IMR-90 (cell line): ENCODE measurements at regions not wholly inside any gene's neighbourhood (a gene's known extent, or its start where the extent isn't known, plus 50 kb on each side); places are given as distances from the start of the nearest gene placed in this dataset.

ENCODE experiments used
- ATAC-seq: fragments of 200-7000 bp; cut with Tn5 transposase; 2 replicates; pipeline ENCODE4 v1.9.1; 2020; ENCODE audit warnings: low read depth, mild to moderate bottlenecking, moderate library complexity
- BruUV-seq: library from RNA; stranded (reverse); fragments of 400-500 nt; replicated peaks from 2 replicates; lab custom pipeline; 2021; lab: Mats Ljungman, UMichigan
- CTCF ChIA-PET: fragments of 300-600 bp; formaldehyde crosslinking; extraction: SDS; loops from one replicate; lab custom pipeline; 2021; ENCODE audit warnings: antibody characterized with exemption; lab: Yijun Ruan, JAX
- POLR2A ChIA-PET: fragments of 300-600 bp; sonication (Branson Sonifier 250); formaldehyde crosslinking; loops from one replicate; lab custom pipeline; 2022; ENCODE audit warnings: antibody characterized with exemption; ENCODE audit not compliant: unreplicated experiment; lab: Charles Lee
- DNase-seq: peaks from one replicate; pipeline ENCODE4 v3.0.0; 2013
- H2AFZ ChIP-seq: replicated peaks from 2 replicates; pipeline ENCODE3; 2013; ENCODE audit warnings: low read length, mild to moderate bottlenecking; ENCODE audit not compliant: poor library complexity
- H2AK5ac ChIP-seq: 2 replicates; pipeline ENCODE4 v1.6.1; 2013; ENCODE audit warnings: low read depth, low read length, inconsistent platforms
- H2AK9ac ChIP-seq: replicated peaks from 2 replicates; pipeline ENCODE3; 2013; ENCODE audit warnings: mild to moderate bottlenecking, low read depth, low read length, moderate library complexity; ENCODE audit not compliant: poor library complexity
- H2BK120ac ChIP-seq: 2 replicates; pipeline ENCODE4 v1.6.1; 2013; ENCODE audit warnings: low read depth, low read length, inconsistent platforms
- H2BK15ac ChIP-seq: 3 replicates; pipeline ENCODE4 v1.6.1; 2013; ENCODE audit warnings: low read depth, low read length, inconsistent platforms
- H2BK20ac ChIP-seq: 2 replicates; pipeline ENCODE4 v1.6.1; 2013; ENCODE audit warnings: low read depth, mild to moderate bottlenecking, inconsistent platforms, low read length, moderate library complexity
- H2BK5ac ChIP-seq: 2 replicates; pipeline ENCODE4 v1.6.1; 2013; ENCODE audit warnings: mild to moderate bottlenecking, low read depth, low read length, inconsistent platforms; ENCODE audit not compliant: poor library complexity, severe bottlenecking
- H3K14ac ChIP-seq: replicated peaks from 2 replicates; pipeline ENCODE4 v1.6.1; 2013; ENCODE audit warnings: low read depth, low read length, inconsistent platforms
- H3K18ac ChIP-seq: 2 replicates; pipeline ENCODE4 v1.6.1; 2013; ENCODE audit warnings: low read depth, low read length, control low read depth
- H3K23ac ChIP-seq: 2 replicates; pipeline ENCODE4 v1.6.1; 2013; ENCODE audit warnings: low read depth, low read length, inconsistent platforms
- H3K27ac ChIP-seq: 2 replicates; pipeline ENCODE4 v1.5.1; 2013; ENCODE audit warnings: mild to moderate bottlenecking, control low read depth, low read length; ENCODE audit not compliant: insufficient read depth
- H3K27me3 ChIP-seq: 2 replicates; pipeline ENCODE4 v1.6.1; 2013; ENCODE audit warnings: low read length; ENCODE audit not compliant: control insufficient read depth, insufficient read depth
- H3K36me3 ChIP-seq: 2 replicates; pipeline ENCODE4 v1.6.1; 2013; ENCODE audit warnings: low read length, mixed read lengths; ENCODE audit not compliant: control insufficient read depth, insufficient read depth
- H3K4ac ChIP-seq: 2 replicates; pipeline ENCODE4 v1.6.1; 2013; ENCODE audit warnings: low read depth, low read length, inconsistent platforms
- H3K4me1 ChIP-seq: 2 replicates; pipeline ENCODE4 v1.6.1; 2013; ENCODE audit warnings: low read length, mixed read lengths; ENCODE audit not compliant: control insufficient read depth, insufficient read depth
- H3K4me2 ChIP-seq: 2 replicates; pipeline ENCODE4 v1.6.1; 2013; ENCODE audit warnings: low read depth, mild to moderate bottlenecking, control low read depth, low read length, moderate library complexity
- H3K4me3 ChIP-seq: 2 replicates; pipeline ENCODE4 v1.5.1; 2013; ENCODE audit warnings: low read depth, mild to moderate bottlenecking, control low read depth, low read length, moderate library complexity; ENCODE audit not compliant: insufficient read depth
- H3K56ac ChIP-seq: 2 replicates; pipeline ENCODE4 v1.6.1; 2013; ENCODE audit warnings: low read length, inconsistent platforms; ENCODE audit not compliant: insufficient read depth; ENCODE audit errors: extremely low read depth
- H3K79me1 ChIP-seq, 2 experiments: 2 replicates each; pipeline ENCODE4 v1.6.1; 2013; ENCODE audit warnings: low read length in 2 of 2, inconsistent platforms in 1 of 2, low read depth in 1 of 2
- H3K9ac ChIP-seq: 2 replicates; pipeline ENCODE4 v1.6.1; 2013; ENCODE audit warnings: low read depth, low read length, control low read depth
- H3K9me1 ChIP-seq: 2 replicates; pipeline ENCODE4 v1.6.1; 2013; ENCODE audit warnings: low read length, inconsistent platforms; ENCODE audit not compliant: insufficient read depth
- H3K9me3 ChIP-seq: 2 replicates; pipeline ENCODE4 v1.6.1; 2013; ENCODE audit warnings: low read length; ENCODE audit not compliant: control insufficient read depth, insufficient read depth
- H4K20me1 ChIP-seq: 2 replicates; pipeline ENCODE4 v1.6.1; 2013; ENCODE audit warnings: low read length, inconsistent platforms; ENCODE audit not compliant: insufficient read depth
- H4K5ac ChIP-seq: 2 replicates; pipeline ENCODE4 v1.6.1; 2013; ENCODE audit warnings: mild to moderate bottlenecking, low read depth, low read length, control low read depth
- H4K8ac ChIP-seq, 2 experiments: 2 replicates each; pipeline ENCODE4 v1.6.1; 2013; ENCODE audit warnings: low read depth in 2 of 2, low read length in 2 of 2, control low read depth in 1 of 2, inconsistent platforms in 1 of 2
- H4K91ac ChIP-seq: 2 replicates; pipeline ENCODE4 v1.6.1; 2013; ENCODE audit warnings: low read depth, low read length, inconsistent platforms; ENCODE audit not compliant: insufficient read depth
- CHD1 ChIP-seq: IDR thresholded peaks from 2 replicates; pipeline ENCODE4 v1.6.1; 2012; ENCODE audit warnings: low read depth, low read length, improper control_type of control experiment
- MAFK ChIP-seq: IDR thresholded peaks from 2 replicates; pipeline ENCODE4 v1.6.1; 2012; ENCODE audit warnings: low read depth, low read length, improper control_type of control experiment
- MAZ ChIP-seq: IDR thresholded peaks from 2 replicates; pipeline ENCODE4 v1.6.1; 2012; ENCODE audit warnings: low read depth, mild to moderate bottlenecking, low read length, improper control_type of control experiment, moderate library complexity, borderline replicate concordance
- MXI1 ChIP-seq: IDR thresholded peaks from 2 replicates; pipeline ENCODE4 v1.6.1; 2012; ENCODE audit warnings: low read depth, mild to moderate bottlenecking, low read length, moderate library complexity, borderline replicate concordance
- NFE2L2 ChIP-seq: fragments of 150-350 bp; IDR thresholded peaks from 2 replicates; pipeline ENCODE4 v1.6.1; 2016; ENCODE audit warnings: low read depth, mild to moderate bottlenecking, low read length
- RAD21 ChIP-seq: IDR thresholded peaks from 2 replicates; pipeline ENCODE4 v1.6.1; 2012; ENCODE audit warnings: low read length, improper control_type of control experiment
- RCOR1 ChIP-seq: IDR thresholded peaks from 2 replicates; pipeline ENCODE4 v1.6.1; 2012; ENCODE audit warnings: mild to moderate bottlenecking, low read length, improper control_type of control experiment; ENCODE audit not compliant: insufficient replicate concordance
- RFX5 ChIP-seq: IDR thresholded peaks from 2 replicates; pipeline ENCODE4 v1.8.0; 2012; ENCODE audit warnings: low read depth, mild to moderate bottlenecking, low read length, moderate library complexity
- SMC3 ChIP-seq: fragments of 150-350 bp; IDR thresholded peaks from 2 replicates; pipeline ENCODE4 v1.6.1; 2016; ENCODE audit warnings: low read depth, mild to moderate bottlenecking, antibody characterized with exemption, low read length, moderate library complexity
- WGBS, 2 experiments: methylation state at CpG; one replicate each; pipeline versions ENCODE4 v1.1.5 to v1.1.7; 2013; ENCODE audit warnings: missing lambda C conversion rate in 2 of 2; ENCODE audit not compliant: insufficient read length in 1 of 2; ENCODE audit errors: extremely low coverage in 2 of 2; 5-methylcytosine and 5-hydroxymethylcytosine counted together
- dilution Hi-C: fragments of 300-500 bp; cut with HindIII; formaldehyde crosslinking; loops from one replicate; pipeline ENCODE4 v1.14.3; 2018; ENCODE audit warnings: low sequenced_read_pairs; ENCODE audit not compliant: unreplicated experiment
- in situ Hi-C: fragments of 300-500 bp; cut with MboI; formaldehyde crosslinking; loops from 3 replicates; pipeline ENCODE4 v1.14.3; 2019; ENCODE audit warnings: low sequenced_read_pairs, inconsistent platforms, mixed read lengths
- intact Hi-C: fragments of 100-400 bp; cut with micrococcal nuclease; formaldehyde crosslinking; loops from 2 replicates; pipeline ENCODE4 v1.10.0; 2022
- TF ChIP-seq, protein P1 (sequence below): fragments of 150-350 bp; IDR thresholded peaks from 2 replicates; pipeline ENCODE4 v1.6.1; 2017; ENCODE audit warnings: mild to moderate bottlenecking, antibody characterized with exemption, low read length, low read depth
- TF ChIP-seq, protein P2 (sequence below): conservative IDR thresholded peaks from 2 replicates; pipeline ENCODE4 v1.5.1; 2012; ENCODE audit warnings: mild to moderate bottlenecking, low read depth, low read length, improper control_type of control experiment

- DNase-seq: no peak
- Histone ChIP-seq H3K4me3 (no peak overlapping the region), H2AK5ac (no peak overlapping the region), H2BK15ac (no peak overlapping the region), H3K27me3 (no peaks in the 10 kb centered on the region), H4K20me1 (no peaks in the 10 kb centered on the region), H3K56ac (no peak overlapping the region), H2BK5ac (no peak overlapping the region), H3K9me3 (no peaks in the 10 kb centered on the region), H3K9me1 (peaks cover 2% of the 10 kb centered on the region; the same call in 1 of the 2 replicates), H2AK9ac (no peak overlapping the region), H3K23ac (no peak overlapping the region), H2AFZ (no peak overlapping the region), H2BK120ac (no peak overlapping the region), H3K18ac (no peak overlapping the region), H3K4ac (no peak overlapping the region), H4K5ac (no peak overlapping the region), H3K4me2 (no peak overlapping the region), H3K36me3 (no peaks in the 10 kb centered on the region), H4K91ac (no peak overlapping the region), H3K27ac (no peak overlapping the region), H2BK20ac (no peak overlapping the region), H4K8ac (no peak overlapping the region), H3K14ac (no peak overlapping the region), H3K79me1 (no peaks in the 10 kb centered on the region), H3K9ac (no peak overlapping the region), H3K4me1 (peaks cover 3% of the 10 kb centered on the region; the same call in 1 of the 2 replicates)
- no TSS peak for BruUV-seq
- TF ChIP-seq RAD21: no peak
- no peak for TF ChIP-seq NFE2L2
- no peak for TF ChIP-seq MAFK
- TF ChIP-seq RFX5: no peak
- TF ChIP-seq CHD1: no peak
- TF ChIP-seq RCOR1: no peak
- TF ChIP-seq MAZ: no peak
- TF ChIP-seq, protein P1, sequence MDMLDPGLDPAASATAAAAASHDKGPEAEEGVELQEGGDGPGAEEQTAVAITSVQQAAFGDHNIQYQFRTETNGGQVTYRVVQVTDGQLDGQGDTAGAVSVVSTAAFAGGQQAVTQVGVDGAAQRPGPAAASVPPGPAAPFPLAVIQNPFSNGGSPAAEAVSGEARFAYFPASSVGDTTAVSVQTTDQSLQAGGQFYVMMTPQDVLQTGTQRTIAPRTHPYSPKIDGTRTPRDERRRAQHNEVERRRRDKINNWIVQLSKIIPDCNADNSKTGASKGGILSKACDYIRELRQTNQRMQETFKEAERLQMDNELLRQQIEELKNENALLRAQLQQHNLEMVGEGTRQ: no peak
- TF ChIP-seq, protein P2, sequence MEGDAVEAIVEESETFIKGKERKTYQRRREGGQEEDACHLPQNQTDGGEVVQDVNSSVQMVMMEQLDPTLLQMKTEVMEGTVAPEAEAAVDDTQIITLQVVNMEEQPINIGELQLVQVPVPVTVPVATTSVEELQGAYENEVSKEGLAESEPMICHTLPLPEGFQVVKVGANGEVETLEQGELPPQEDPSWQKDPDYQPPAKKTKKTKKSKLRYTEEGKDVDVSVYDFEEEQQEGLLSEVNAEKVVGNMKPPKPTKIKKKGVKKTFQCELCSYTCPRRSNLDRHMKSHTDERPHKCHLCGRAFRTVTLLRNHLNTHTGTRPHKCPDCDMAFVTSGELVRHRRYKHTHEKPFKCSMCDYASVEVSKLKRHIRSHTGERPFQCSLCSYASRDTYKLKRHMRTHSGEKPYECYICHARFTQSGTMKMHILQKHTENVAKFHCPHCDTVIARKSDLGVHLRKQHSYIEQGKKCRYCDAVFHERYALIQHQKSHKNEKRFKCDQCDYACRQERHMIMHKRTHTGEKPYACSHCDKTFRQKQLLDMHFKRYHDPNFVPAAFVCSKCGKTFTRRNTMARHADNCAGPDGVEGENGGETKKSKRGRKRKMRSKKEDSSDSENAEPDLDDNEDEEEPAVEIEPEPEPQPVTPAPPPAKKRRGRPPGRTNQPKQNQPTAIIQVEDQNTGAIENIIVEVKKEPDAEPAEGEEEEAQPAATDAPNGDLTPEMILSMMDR: no peak
- TF ChIP-seq MXI1: no peak
- TF ChIP-seq SMC3: no peak
- WGBS, 2 experiments: no CpG with 5 or more reads among the region's 2 CpGs
- in situ Hi-C loops (no loop called here), intact Hi-C loops (no loop called here), dilution Hi-C loops (no loop called here)
- CTCF ChIA-PET: no interaction called here
- POLR2A ChIA-PET: no interaction called here
- ATAC-seq: no peak
These were observed 264.4 kb upstream of the GAS1 start for GRCh38 chr9:87211669-87212068.
